Right cardiac atrium (tissue), 5 donors: ENCODE measurements at regions not wholly inside any gene's neighbourhood (a gene's known extent, or its start where the extent isn't known, plus 50 kb on each side); places are given as distances from the start of the nearest gene placed in this dataset.

ENCODE experiments used
- ATAC-seq, 2 donors: fragments of 200-7000 bp; cut with Tn5 transposase; one replicate each; pipeline versions ENCODE4 v1.8.0 to v1.9.1; 2020; ENCODE audit warnings: moderate library complexity in 2 of 2, mild to moderate bottlenecking in 1 of 2
- DNase-seq, 3 donors: peaks; one replicate each; pipeline ENCODE4 v3.0.0-alpha.2; 2020
- H3K27ac ChIP-seq: one replicate; pipeline ENCODE4 v1.5.1; 2013; ENCODE audit warnings: mild to moderate bottlenecking, low read length, control low read depth, moderate library complexity
- H3K27me3 ChIP-seq: one replicate; pipeline ENCODE4 v1.6.1; 2013; ENCODE audit not compliant: control insufficient read depth, insufficient read depth
- H3K4me1 ChIP-seq: one replicate; pipeline ENCODE4 v1.6.1; 2013; ENCODE audit warnings: low read length; ENCODE audit not compliant: control insufficient read depth, insufficient read depth
- H3K4me3 ChIP-seq: one replicate; pipeline ENCODE4 v1.5.1; 2013; ENCODE audit warnings: low read length, control low read depth
- H3K9me3 ChIP-seq: one replicate; pipeline ENCODE4 v1.6.1; 2013; ENCODE audit warnings: low read length; ENCODE audit not compliant: control insufficient read depth
- WGBS: extraction: QIAGEN DNeasy Blood & Tissue Kit; methylation state at CpG from one replicate; pipeline ENCODE4 v1.1.7; 2013; 5-methylcytosine and 5-hydroxymethylcytosine counted together
- intact Hi-C, 4 donors: fragments of 100-400 bp; cut with DNase I; formaldehyde crosslinking; loops; one replicate each; pipeline versions ENCODE4 v1.11.0 to v1.14.0; 2022 to 2023
- donor health status: healthy with polysubstance abuse.
- donor health status: DM: no; HTN: yes; CAD: no.
- donor health status: DM: no; HTN: no; CAD: no.
- donor health status: DM: no; HTN: yes; CAD: no; lungs with severe emphysema.
- donor health status: DM: yes; HTN: yes; CAD: no.

- intact Hi-C loops: no loop called here
- no peak for ATAC-seq
- DNase-seq: no peak
- H3K27ac ChIP-seq: no peak overlapping the region
- H3K4me3 ChIP-seq: no peak overlapping the region
- H3K4me1 ChIP-seq: no peaks in the 10 kb centered on the region
- H3K27me3 ChIP-seq: no peaks in the 10 kb centered on the region
- no peaks in the 10 kb centered on the region for H3K9me3 ChIP-seq
- 56% methylated on average over 1 of the region's 1 CpG for WGBS
Observed at GRCh38 chr11:28631148-28631547, 523.0 kb downstream of the METTL15 start.

- Histone ChIP-seq H3K27ac (no peak overlapping the region), H3K27me3 (no peaks in the 10 kb centered on the region), H3K4me1 (no peaks in the 10 kb centered on the region), H3K4me3 (no peak overlapping the region), H3K9me3 (no peaks in the 10 kb centered on the region)
- ATAC-seq: no peak
- no peak for DNase-seq
- WGBS: 84% methylated on average over 3 of the region's 3 CpGs
- intact Hi-C loops: no loop called here
Observed at GRCh38 chr11:28629235-28629634, 521.0 kb downstream of the METTL15 start.

- Histone ChIP-seq H3K27me3 (no peaks in the 10 kb centered on the region), H3K27ac (no peak overlapping the region), H3K4me3 (no peak overlapping the region), H3K9me3 (no peaks in the 10 kb centered on the region), H3K4me1 (no peaks in the 10 kb centered on the region)
- WGBS: 77% methylated on average over 4 of the region's 4 CpGs
- DNase-seq: no peak
- ATAC-seq: no peak
- intact Hi-C loops: no loop called here
Observed at GRCh38 chr11:28628412-28628811, 520.2 kb downstream of the METTL15 start.

GRCh38 chr11:28627690-28628255 lies 519.6 kb downstream of the METTL15 start:
- ATAC-seq: no peak
- H3K4me1 ChIP-seq: no peaks in the 10 kb centered on the region
- H3K9me3 ChIP-seq: no peaks in the 10 kb centered on the region
- no peak overlapping the region for H3K4me3 ChIP-seq
- no peaks in the 10 kb centered on the region for H3K27me3 ChIP-seq
- intact Hi-C loops: no loop called here
- no peak for DNase-seq
- WGBS: 68% methylated on average over 1 of the region's 1 CpG
- no peak overlapping the region for H3K27ac ChIP-seq

GRCh38 chr11:28625532-28625931 lies 517.3 kb downstream of the METTL15 start:
- H3K4me3 ChIP-seq: no peak overlapping the region
- no peaks in the 10 kb centered on the region for H3K9me3 ChIP-seq
- no peaks in the 10 kb centered on the region for H3K4me1 ChIP-seq
- no peak for ATAC-seq
- intact Hi-C loops: no loop called here
- no peak for DNase-seq
- H3K27me3 ChIP-seq: no peaks in the 10 kb centered on the region
- no peak overlapping the region for H3K27ac ChIP-seq

- H3K4me1 ChIP-seq: no peaks in the 10 kb centered on the region
- DNase-seq (no peak), ATAC-seq (peak; percentile 75 to 86)
- H3K27ac ChIP-seq: no peak overlapping the region
- H3K4me3 ChIP-seq: peak overlapping the region; percentile 32
- intact Hi-C loops: no loop called here
- WGBS: 43% methylated on average over 8 of the region's 8 CpGs
- no peaks in the 10 kb centered on the region for H3K9me3 ChIP-seq
- H3K27me3 ChIP-seq: no peaks in the 10 kb centered on the region
Observed at GRCh38 chr11:28621753-28622152, 513.6 kb downstream of the METTL15 start.

- H3K27ac ChIP-seq: no peak overlapping the region
- 62% methylated on average over 5 of the region's 5 CpGs for WGBS
- H3K27me3 ChIP-seq: no peaks in the 10 kb centered on the region
- no peak overlapping the region for H3K4me3 ChIP-seq
- H3K4me1 ChIP-seq: no peaks in the 10 kb centered on the region
- H3K9me3 ChIP-seq: no peaks in the 10 kb centered on the region
- DNase-seq: no peak
- no peak for ATAC-seq
- intact Hi-C loops: no loop called here
Observed at GRCh38 chr11:28619846-28620540, 511.8 kb downstream of the METTL15 start.

GRCh38 chr11:28618416-28618815 lies 510.2 kb downstream of the METTL15 start:
- DNase-seq (no peak), ATAC-seq (no peak)
- H3K4me3 ChIP-seq: no peak overlapping the region
- intact Hi-C loops: no loop called here
- 65% methylated on average over 2 of the region's 2 CpGs for WGBS
- no peak overlapping the region for H3K27ac ChIP-seq
- no peaks in the 10 kb centered on the region for H3K9me3 ChIP-seq
- no peaks in the 10 kb centered on the region for H3K4me1 ChIP-seq
- H3K27me3 ChIP-seq: no peaks in the 10 kb centered on the region

GRCh38 chr11:28616160-28616965 lies 508.2 kb downstream of the METTL15 start:
- intact Hi-C loops: no loop called here
- no peaks in the 10 kb centered on the region for H3K4me1 ChIP-seq
- no peak overlapping the region for H3K27ac ChIP-seq
- ATAC-seq: no peak
- no peak overlapping the region for H3K4me3 ChIP-seq
- 85% methylated on average over 5 of the region's 5 CpGs for WGBS
- no peaks in the 10 kb centered on the region for H3K27me3 ChIP-seq
- no peaks in the 10 kb centered on the region for H3K9me3 ChIP-seq
- DNase-seq: no peak

GRCh38 chr11:28615542-28615941 lies 507.4 kb downstream of the METTL15 start:
- WGBS: 77% methylated on average over 2 of the region's 2 CpGs
- Histone ChIP-seq H3K4me1 (no peaks in the 10 kb centered on the region), H3K27ac (no peak overlapping the region)

GRCh38 chr11:28606930-28607329 lies 498.7 kb downstream of the METTL15 start:
- ATAC-seq: no peak

More at GRCh38 chr11:28615542-28615941, 507.4 kb downstream of the METTL15 start:
- no peak for DNase-seq
- ATAC-seq: no peak
- Histone ChIP-seq H3K9me3 (no peaks in the 10 kb centered on the region), H3K4me3 (no peak overlapping the region), H3K27me3 (no peaks in the 10 kb centered on the region)
- intact Hi-C loops: no loop called here

More at GRCh38 chr11:28606930-28607329, 498.7 kb downstream of the METTL15 start:
- Histone ChIP-seq H3K4me3 (no peak overlapping the region), H3K27ac (no peak overlapping the region), H3K27me3 (no peaks in the 10 kb centered on the region), H3K4me1 (no peaks in the 10 kb centered on the region), H3K9me3 (no peaks in the 10 kb centered on the region)
- 64% methylated on average over 12 of the region's 12 CpGs for WGBS
- no peak for DNase-seq
- intact Hi-C loops: no loop called here
